HEK293 (cell line): ENCODE measurements at regions not wholly inside any gene's neighbourhood (a gene's known extent, or its start where the extent isn't known, plus 50 kb on each side); places are given as distances from the start of the nearest gene placed in this dataset.

Experiments used
- CTCF ChIA-PET: fragments of 350-600 bp; formaldehyde crosslinking; extraction: SDS; loops from one replicate; lab custom pipeline; 2021; ENCODE audit warnings: antibody characterized with exemption; lab: Yijun Ruan, JAX
- POLR2A ChIA-PET: fragments of 300-600 bp; formaldehyde crosslinking; extraction: SDS; loops from one replicate; lab custom pipeline; 2020; ENCODE audit warnings: antibody characterized with exemption, inconsistent platforms; lab: Yijun Ruan, JAX
- H3K27ac ChIP-seq: fragments of 200-500 bp; sonication (Bioruptor generic); 2 replicates; pipeline ENCODE4 v1.5.1; 2014; ENCODE audit warnings: low read depth, low read length, control low read depth, inconsistent platforms; ENCODE audit errors: extremely low read depth
- H3K36me3 ChIP-seq, 2 experiments: fragments of 200-500 bp in 1 of 2; sonication (Bioruptor generic) in 1 of 2; 1 replicate in 1 of 2; 2 replicates in 1 of 2; pipeline ENCODE4 v1.5.1; 2014 to 2017; ENCODE audit warnings: inconsistent platforms in 2 of 2, low read length in 2 of 2; ENCODE audit not compliant: control insufficient read depth in 2 of 2, insufficient read depth in 1 of 2
- H3K4me1 ChIP-seq: fragments of 200-500 bp; sonication (Bioruptor generic); 2 replicates; pipeline ENCODE4 v1.5.1; 2014; ENCODE audit warnings: mild to moderate bottlenecking, low read length, inconsistent platforms; ENCODE audit not compliant: control insufficient read depth, insufficient read depth
- H3K4me3 ChIP-seq: 2 replicates; pipeline ENCODE4 v1.5.1; 2011; ENCODE audit warnings: low read depth, mild to moderate bottlenecking, control low read depth, low read length, moderate library complexity
- H3K9me3 ChIP-seq: fragments of 200-500 bp; sonication (Bioruptor generic); 2 replicates; pipeline ENCODE4 v1.5.1; 2014; ENCODE audit warnings: low read depth, low read length, inconsistent platforms; ENCODE audit not compliant: control insufficient read depth, insufficient read depth
- ATF2 ChIP-seq: fragments of 450-650 bp; formaldehyde crosslinking; IDR thresholded peaks from 2 replicates; pipeline ENCODE4 v1.5.1; 2016; ENCODE audit warnings: missing biosample characterization, missing genetic modification characterization, low read depth
- ELK4 ChIP-seq: IDR thresholded peaks from 2 replicates; pipeline ENCODE4 v1.6.1; 2011; ENCODE audit warnings: mild to moderate bottlenecking, low read depth, low read length, borderline replicate concordance
- GFI1B ChIP-seq: fragments of 450-650 bp; formaldehyde crosslinking; IDR thresholded peaks from 2 replicates; pipeline ENCODE4 v1.5.1; 2016; ENCODE audit warnings: missing biosample characterization, missing genetic modification characterization
- MYNN ChIP-seq: fragments of 450-650 bp; formaldehyde crosslinking; IDR thresholded peaks from 2 replicates; pipeline ENCODE4 v1.5.1; 2016; ENCODE audit warnings: missing biosample characterization, missing genetic modification characterization, borderline replicate concordance
- RBAK ChIP-seq: fragments of 450-650 bp; formaldehyde crosslinking; IDR thresholded peaks from 2 replicates; pipeline ENCODE4 v1.5.1; 2016; ENCODE audit warnings: missing biosample characterization, missing genetic modification characterization
- REPIN1 ChIP-seq: fragments of 450-650 bp; formaldehyde crosslinking; IDR thresholded peaks from 2 replicates; pipeline ENCODE4 v1.5.1; 2017; ENCODE audit warnings: missing biosample characterization, missing genetic modification characterization, low read depth
- ZBTB20 ChIP-seq: fragments of 450-650 bp; formaldehyde crosslinking; IDR thresholded peaks from 2 replicates; pipeline ENCODE4 v1.5.1; 2016; ENCODE audit warnings: missing biosample characterization, missing genetic modification characterization
- ZBTB44 ChIP-seq: fragments of 450-650 bp; IDR thresholded peaks from 2 replicates; pipeline ENCODE4 v1.5.1; 2018; ENCODE audit warnings: missing biosample characterization, mild to moderate bottlenecking, missing genetic modification characterization
- ZBTB48 ChIP-seq: fragments of 450-650 bp; formaldehyde crosslinking; IDR thresholded peaks from 2 replicates; pipeline ENCODE4 v1.5.1; 2016; ENCODE audit warnings: missing biosample characterization, missing genetic modification characterization
- ZFP41 ChIP-seq: fragments of 450-650 bp; formaldehyde crosslinking; IDR thresholded peaks from 2 replicates; pipeline ENCODE4 v1.5.1; 2016; ENCODE audit warnings: missing biosample characterization, missing genetic modification characterization, borderline replicate concordance
- ZFP69B ChIP-seq: fragments of 450-650 bp; formaldehyde crosslinking; IDR thresholded peaks from 2 replicates; pipeline ENCODE4 v1.5.1; 2016; ENCODE audit warnings: missing biosample characterization, missing genetic modification characterization
- ZNF112 ChIP-seq: fragments of 450-650 bp; formaldehyde crosslinking; IDR thresholded peaks from 2 replicates; pipeline ENCODE4 v1.5.0; 2017; ENCODE audit warnings: missing biosample characterization, missing genetic modification characterization
- ZNF133 ChIP-seq: fragments of 450-650 bp; formaldehyde crosslinking; IDR thresholded peaks from 2 replicates; pipeline ENCODE4 v1.5.1; 2016; ENCODE audit warnings: missing biosample characterization, missing genetic modification characterization
- ZNF211 ChIP-seq: fragments of 450-650 bp; formaldehyde crosslinking; IDR thresholded peaks from 2 replicates; pipeline ENCODE4 v1.5.1; 2016; ENCODE audit warnings: low read depth, missing biosample characterization, missing genetic modification characterization
- ZNF239 ChIP-seq: fragments of 450-650 bp; formaldehyde crosslinking; IDR thresholded peaks from 2 replicates; pipeline ENCODE4 v1.5.1; 2016; ENCODE audit warnings: missing biosample characterization, missing genetic modification characterization
- ZNF266 ChIP-seq: fragments of 450-650 bp; formaldehyde crosslinking; IDR thresholded peaks from 2 replicates; pipeline ENCODE4 v1.5.1; 2016; ENCODE audit warnings: missing biosample characterization, missing genetic modification characterization, low read depth
- ZNF280C ChIP-seq: fragments of 450-650 bp; formaldehyde crosslinking; IDR thresholded peaks from 2 replicates; pipeline ENCODE4 v1.5.1; 2016; ENCODE audit warnings: missing biosample characterization, missing genetic modification characterization
- ZNF302 ChIP-seq: fragments of 450-650 bp; formaldehyde crosslinking; IDR thresholded peaks from 2 replicates; pipeline ENCODE4 v1.5.1; 2016; ENCODE audit warnings: missing biosample characterization, missing genetic modification characterization, low read depth
- ZNF311 ChIP-seq: fragments of 450-650 bp; formaldehyde crosslinking; IDR thresholded peaks from 2 replicates; pipeline ENCODE4 v1.5.1; 2017; ENCODE audit warnings: missing biosample characterization, missing genetic modification characterization, borderline replicate concordance
- ZNF37A ChIP-seq: fragments of 450-650 bp; IDR thresholded peaks from 2 replicates; pipeline ENCODE4 v1.5.1; 2018; ENCODE audit warnings: missing biosample characterization, missing genetic modification characterization
- ZNF391 ChIP-seq: fragments of 450-650 bp; formaldehyde crosslinking; IDR thresholded peaks from 2 replicates; pipeline ENCODE4 v1.5.1; 2016; ENCODE audit warnings: low read depth, missing biosample characterization, missing genetic modification characterization, borderline replicate concordance
- ZNF449 ChIP-seq: fragments of 450-650 bp; formaldehyde crosslinking; IDR thresholded peaks from 2 replicates; pipeline ENCODE4 v1.5.1; 2017; ENCODE audit warnings: missing biosample characterization, mild to moderate bottlenecking, missing genetic modification characterization, moderate library complexity
- ZNF514 ChIP-seq: fragments of 450-650 bp; formaldehyde crosslinking; IDR thresholded peaks from 2 replicates; pipeline ENCODE4 v1.5.1; 2016; ENCODE audit warnings: missing biosample characterization, missing genetic modification characterization
- ZNF529 ChIP-seq: fragments of 450-650 bp; formaldehyde crosslinking; IDR thresholded peaks from 2 replicates; pipeline ENCODE4 v1.5.1; 2017; ENCODE audit warnings: missing genetic modification characterization, missing biosample characterization; ENCODE audit not compliant: insufficient replicate concordance
- ZNF585B ChIP-seq: fragments of 450-650 bp; formaldehyde crosslinking; IDR thresholded peaks from 2 replicates; pipeline ENCODE4 v1.5.1; 2016; ENCODE audit warnings: missing biosample characterization, missing genetic modification characterization
- ZNF623 ChIP-seq: fragments of 450-650 bp; formaldehyde crosslinking; IDR thresholded peaks from 2 replicates; pipeline ENCODE4 v1.5.1; 2016; ENCODE audit warnings: missing biosample characterization, missing genetic modification characterization
- ZNF645 ChIP-seq: fragments of 450-650 bp; formaldehyde crosslinking; IDR thresholded peaks from 2 replicates; pipeline ENCODE4; 2016; ENCODE audit warnings: missing biosample characterization, missing genetic modification characterization
- ZNF768 ChIP-seq: fragments of 450-650 bp; formaldehyde crosslinking; IDR thresholded peaks from 2 replicates; pipeline ENCODE4 v1.5.1; 2018; ENCODE audit warnings: missing biosample characterization, mild to moderate bottlenecking, missing genetic modification characterization

- H3K27ac ChIP-seq, result no peak overlapping the region
- no peaks in the 10 kb centered on the region for H3K9me3 ChIP-seq
- CTCF ChIA-PET, result no interaction called here
- no peaks in the 10 kb centered on the region for H3K36me3 ChIP-seq
- TF ChIP-seq ZNF112 (no peak), ZNF280C (tag by site-specific recombination) (no peak), ATF2 (tag by site-specific recombination) (no peak), ZBTB48 (tag by site-specific recombination) (no peak), ZNF311 (tag by site-specific recombination) (no peak), ZBTB44 (tag by site-specific recombination) (no peak), ZNF302 (tag by site-specific recombination) (no peak), ZNF768 (tag by site-specific recombination) (no peak), ZNF529 (tag by site-specific recombination) (no peak), ZNF449 (tag by site-specific recombination) (no peak), ZNF266 (tag by site-specific recombination) (no peak)
- H3K4me1 ChIP-seq, result no peaks in the 10 kb centered on the region
- H3K4me3 ChIP-seq, result no peak overlapping the region
- POLR2A ChIA-PET, result no interaction called here
Measured at GRCh38 chr11:15313862-15314261, 199.1 kb downstream of the INSC start.

GRCh38 chr11:15318814-15319213, 204.1 kb downstream of the INSC start:
- no peaks in the 10 kb centered on the region for H3K9me3 ChIP-seq
- H3K36me3 ChIP-seq, result no peaks in the 10 kb centered on the region
- H3K4me3 ChIP-seq, result no peak overlapping the region
- POLR2A ChIA-PET, result no interaction called here
- no peaks in the 10 kb centered on the region for H3K4me1 ChIP-seq
- H3K27ac ChIP-seq, result no peak overlapping the region
- CTCF ChIA-PET, result no interaction called here
- TF ChIP-seq ZBTB20 (tag by site-specific recombination) (no peak), ELK4 (no peak), ZNF645 (tag by site-specific recombination) (no peak), MYNN (tag by site-specific recombination) (no peak), ZNF239 (tag by site-specific recombination) (no peak), ZFP69B (tag by site-specific recombination) (no peak), ZNF623 (tag by site-specific recombination) (no peak), REPIN1 (tag by site-specific recombination) (no peak), ZNF514 (no peak), ZNF133 (tag by site-specific recombination) (no peak), RBAK (tag by site-specific recombination) (no peak), GFI1B (tag by site-specific recombination) (no peak), ZNF585B (tag by site-specific recombination) (no peak), ZNF37A (tag by site-specific recombination) (no peak), ZFP41 (tag by site-specific recombination) (no peak), ZNF211 (tag by site-specific recombination) (no peak), ZNF391 (no peak)
- TF ChIP-seq, all 188 proteins: peak for 0
